Thoracic aorta (tissue), 2 donors: ENCODE measurements at regions not wholly inside any gene's neighbourhood (a gene's known extent, or its start where the extent isn't known, plus 50 kb on each side); places are given as distances from the start of the nearest gene placed in this dataset.
"Not testable (repeated sequence)": the region's sequence is repeated elsewhere in the genome, so short reads cannot be mapped to it uniquely, and the experiment has no call there.

Experiments used
- ATAC-seq: fragments of 150-250 bp; one replicate; pipeline ENCODE4 v1.8.0; 2017; ENCODE audit warnings: low read depth; ENCODE audit not compliant: insufficient number of reproducible peaks, low FRiP score
- DNase-seq: peaks from one replicate; pipeline ENCODE4 v3.0.0-alpha.2; 2020; ENCODE audit warnings: low spot score
- H3K27ac ChIP-seq, 2 donors: fragments of 200-600 bp; sonication (generic); 1 replicate in 1 of 2; 2 replicates in 1 of 2; pipeline ENCODE4 v1.5.1; 2016; ENCODE audit warnings: mild to moderate bottlenecking in 2 of 2, moderate library complexity in 2 of 2
- H3K27me3 ChIP-seq: fragments of 200-600 bp; sonication (generic); replicated peaks from 2 replicates; pipeline ENCODE4 v1.6.0; 2016; ENCODE audit warnings: mild to moderate bottlenecking; ENCODE audit not compliant: insufficient read depth
- H3K36me3 ChIP-seq: fragments of 200-600 bp; sonication (generic); one replicate; pipeline ENCODE4 v1.5.1; 2016
- H3K4me1 ChIP-seq, 2 donors: fragments of 200-600 bp; sonication (generic); 1 replicate in 1 of 2; 2 replicates in 1 of 2; pipeline versions ENCODE4 v1.5.1 to v1.6.0; 2016; ENCODE audit warnings: low read depth in 2 of 2, mild to moderate bottlenecking in 1 of 2; ENCODE audit not compliant: control insufficient read depth in 1 of 2
- H3K4me3 ChIP-seq: fragments of 200-600 bp; sonication (generic); 2 replicates; pipeline ENCODE4 v1.5.1; 2016; ENCODE audit warnings: mild to moderate bottlenecking
- H3K9me3 ChIP-seq: fragments of 200-600 bp; sonication (generic); 2 replicates; pipeline ENCODE4 v1.5.1; 2016
- TF ChIP-seq, protein P1 (sequence below): fragments of 200-600 bp; sonication (generic); IDR thresholded peaks from one replicate; pipeline ENCODE4 v1.5.1; 2019; ENCODE audit warnings: antibody characterized with exemption

GRCh38 chr7:124100190-124100589 is 67.3 kb upstream of the TMEM229A start:
- ATAC-seq, result no peak
- Histone ChIP-seq H3K36me3 (no peaks in the 10 kb centered on the region), H3K4me1 (no peaks in the 10 kb centered on the region), H3K27me3 (no peaks in the 10 kb centered on the region), H3K27ac (no peak overlapping the region), H3K4me3 (no peak overlapping the region), H3K9me3 (no peaks in the 10 kb centered on the region)
- DNase-seq, result no peak
- TF ChIP-seq, protein P1, sequence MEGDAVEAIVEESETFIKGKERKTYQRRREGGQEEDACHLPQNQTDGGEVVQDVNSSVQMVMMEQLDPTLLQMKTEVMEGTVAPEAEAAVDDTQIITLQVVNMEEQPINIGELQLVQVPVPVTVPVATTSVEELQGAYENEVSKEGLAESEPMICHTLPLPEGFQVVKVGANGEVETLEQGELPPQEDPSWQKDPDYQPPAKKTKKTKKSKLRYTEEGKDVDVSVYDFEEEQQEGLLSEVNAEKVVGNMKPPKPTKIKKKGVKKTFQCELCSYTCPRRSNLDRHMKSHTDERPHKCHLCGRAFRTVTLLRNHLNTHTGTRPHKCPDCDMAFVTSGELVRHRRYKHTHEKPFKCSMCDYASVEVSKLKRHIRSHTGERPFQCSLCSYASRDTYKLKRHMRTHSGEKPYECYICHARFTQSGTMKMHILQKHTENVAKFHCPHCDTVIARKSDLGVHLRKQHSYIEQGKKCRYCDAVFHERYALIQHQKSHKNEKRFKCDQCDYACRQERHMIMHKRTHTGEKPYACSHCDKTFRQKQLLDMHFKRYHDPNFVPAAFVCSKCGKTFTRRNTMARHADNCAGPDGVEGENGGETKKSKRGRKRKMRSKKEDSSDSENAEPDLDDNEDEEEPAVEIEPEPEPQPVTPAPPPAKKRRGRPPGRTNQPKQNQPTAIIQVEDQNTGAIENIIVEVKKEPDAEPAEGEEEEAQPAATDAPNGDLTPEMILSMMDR, result no peak

DNA sequence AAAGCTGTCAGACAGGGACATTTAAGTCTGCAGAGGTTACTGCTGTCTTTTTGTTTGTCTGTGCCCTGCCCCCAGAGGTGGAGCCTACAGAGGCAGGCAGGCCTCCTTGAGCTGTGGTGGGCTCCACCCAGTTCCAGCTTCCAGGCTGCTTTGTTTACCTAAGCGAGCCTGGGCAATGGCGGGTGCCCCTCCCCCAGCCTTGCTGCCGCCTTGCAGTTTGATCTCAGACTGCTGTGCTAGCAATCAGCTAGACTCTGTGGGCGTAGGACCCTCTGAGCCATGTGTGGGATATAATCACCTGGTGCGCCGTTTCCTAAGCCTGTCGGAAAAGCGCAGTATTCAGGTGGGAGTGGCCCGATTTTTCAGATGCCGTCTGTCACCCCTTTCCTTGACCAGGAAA is 66.7 kb upstream of the TMEM229A start:
- not testable (repeated sequence) for H3K4me1 ChIP-seq, H3K27me3 ChIP-seq, H3K27ac ChIP-seq, H3K4me3 ChIP-seq, DNase-seq, H3K9me3 ChIP-seq, ATAC-seq, H3K36me3 ChIP-seq

GRCh38 chr7:124089621-124090020 is 56.8 kb upstream of the TMEM229A start:
- peaks cover 0 to 9% of the 10 kb centered on the region in 2 donors for H3K4me1 ChIP-seq
- DNase-seq (no peak), ATAC-seq (no peak)
- no peak overlapping the region for H3K27ac ChIP-seq
- no peaks in the 10 kb centered on the region for H3K9me3 ChIP-seq
- no peak overlapping the region for H3K4me3 ChIP-seq
- no peaks in the 10 kb centered on the region for H3K27me3 ChIP-seq
- TF ChIP-seq, protein P1, result no peak
- no peaks in the 10 kb centered on the region for H3K36me3 ChIP-seq

DNA sequence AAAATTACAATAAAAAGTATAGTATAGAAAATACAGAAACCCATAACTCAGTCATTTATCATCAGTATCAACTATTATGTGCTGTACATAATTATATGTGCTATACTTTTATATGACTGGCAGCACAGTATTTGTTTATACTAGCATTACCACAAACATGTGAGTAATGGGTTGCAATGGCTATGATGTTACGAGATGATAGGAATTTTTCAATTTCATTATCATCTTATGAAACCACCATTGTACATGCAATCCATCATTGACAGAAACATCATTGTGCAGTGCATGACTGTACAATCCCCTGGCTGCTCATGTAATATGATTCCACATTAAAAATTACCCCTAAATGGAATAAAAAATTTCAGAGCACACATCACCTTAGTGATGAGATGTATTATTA is 55.7 kb upstream of the TMEM229A start:
- H3K27ac ChIP-seq, result no peak overlapping the region
- peaks cover 0 to 18% of the 10 kb centered on the region in 2 donors for H3K4me1 ChIP-seq
- ATAC-seq (no peak), DNase-seq (no peak)
- no peaks in the 10 kb centered on the region for H3K36me3 ChIP-seq
- H3K4me3 ChIP-seq, result no peak overlapping the region
- H3K27me3 ChIP-seq, result no peaks in the 10 kb centered on the region
- TF ChIP-seq, protein P1, result no peak
- no peaks in the 10 kb centered on the region for H3K9me3 ChIP-seq

DNA sequence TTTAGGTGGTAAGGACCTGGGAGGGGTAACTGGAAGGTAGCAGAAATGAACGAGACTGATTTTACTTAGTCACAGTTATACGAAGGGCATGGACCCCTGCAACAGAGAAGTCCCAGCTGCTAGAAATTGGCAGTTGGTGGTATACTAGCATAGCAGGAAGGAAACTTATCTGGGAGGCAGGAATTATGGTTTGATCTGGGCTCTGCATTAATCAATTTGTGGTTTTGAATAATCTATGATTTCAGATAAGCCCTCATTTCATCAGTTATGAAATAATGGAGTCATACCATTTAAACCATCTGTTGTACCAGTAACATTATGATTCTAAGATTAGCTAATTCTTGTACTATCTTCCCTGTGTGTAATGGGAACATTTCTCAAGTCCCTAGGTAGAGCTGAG is 54.0 kb upstream of the TMEM229A start:
- no peak for DNase-seq
- Histone ChIP-seq H3K4me3 (no peak overlapping the region), H3K36me3 (no peaks in the 10 kb centered on the region), H3K4me1 (peaks cover 0 to 18% of the 10 kb centered on the region in 2 donors), H3K27ac (no peak overlapping the region), H3K27me3 (no peaks in the 10 kb centered on the region), H3K9me3 (no peaks in the 10 kb centered on the region)
- TF ChIP-seq, protein P1, result no peak
- no peak for ATAC-seq

GRCh38 chr7:124085179-124085578 is 52.3 kb upstream of the TMEM229A start:
- Histone ChIP-seq H3K4me1 (peaks cover 0 to 18% of the 10 kb centered on the region in 2 donors), H3K4me3 (no peak overlapping the region), H3K9me3 (no peaks in the 10 kb centered on the region), H3K27me3 (no peaks in the 10 kb centered on the region), H3K36me3 (no peaks in the 10 kb centered on the region), H3K27ac (no peak overlapping the region)
- TF ChIP-seq, protein P1, result no peak
- DNase-seq (no peak), ATAC-seq (no peak)
